Calu3 (cell line): ENCODE measurements at regions not wholly inside any gene's neighbourhood (a gene's known extent, or its start where the extent isn't known, plus 50 kb on each side); places are given as distances from the start of the nearest gene placed in this dataset.

Experiments
- BruUV-seq: library from RNA; stranded (reverse); fragments of 400-500 nt; replicated peaks from 2 replicates; lab custom pipeline; 2021; lab: Mats Ljungman, UMichigan
- CTCF ChIA-PET: fragments of 300-600 bp; sonication (Branson Sonifier 250); formaldehyde crosslinking; loops from one replicate; lab custom pipeline; 2022; ENCODE audit warnings: antibody characterized with exemption; lab: Charles Lee
- DNase-seq: peaks from one replicate; pipeline ENCODE4 v3.0.0; 2022
- H3K27ac Mint-ChIP-seq: one replicate; pipeline ENCODE4 v1.8.0; 2022; ENCODE audit warnings: mixed read lengths; ENCODE audit not compliant: unreplicated experiment
- H3K27me3 Mint-ChIP-seq: one replicate; pipeline ENCODE4 v1.8.0; 2022; ENCODE audit warnings: mixed read lengths; ENCODE audit not compliant: unreplicated experiment
- H3K36me3 Mint-ChIP-seq: one replicate; pipeline ENCODE4 v1.8.0; 2022; ENCODE audit warnings: mild to moderate bottlenecking, moderate library complexity, mixed read lengths; ENCODE audit not compliant: insufficient read depth, unreplicated experiment
- H3K4me1 Mint-ChIP-seq: one replicate; pipeline ENCODE4 v1.8.0; 2022; ENCODE audit warnings: mild to moderate bottlenecking, low read depth, mixed read lengths; ENCODE audit not compliant: unreplicated experiment
- H3K4me3 Mint-ChIP-seq: one replicate; pipeline ENCODE4 v1.8.0; 2022; ENCODE audit warnings: mild to moderate bottlenecking, low read depth, moderate library complexity, mixed read lengths; ENCODE audit not compliant: unreplicated experiment
- H3K9me3 Mint-ChIP-seq: one replicate; pipeline ENCODE4 v1.8.0; 2022; ENCODE audit warnings: low read depth, mixed read lengths; ENCODE audit not compliant: unreplicated experiment
- intact Hi-C: fragments of 100-400 bp; cut with micrococcal nuclease; formaldehyde crosslinking; loops from one replicate; pipeline ENCODE4 v1.10.0; 2022; ENCODE audit not compliant: unreplicated experiment
- TF ChIP-seq, protein P1 (sequence below): fragments of 200-600 bp; IDR thresholded peaks from one replicate; pipeline ENCODE4 v1.8.0; 2022; ENCODE audit warnings: antibody characterized with exemption; ENCODE audit not compliant: unreplicated experiment

DNA sequence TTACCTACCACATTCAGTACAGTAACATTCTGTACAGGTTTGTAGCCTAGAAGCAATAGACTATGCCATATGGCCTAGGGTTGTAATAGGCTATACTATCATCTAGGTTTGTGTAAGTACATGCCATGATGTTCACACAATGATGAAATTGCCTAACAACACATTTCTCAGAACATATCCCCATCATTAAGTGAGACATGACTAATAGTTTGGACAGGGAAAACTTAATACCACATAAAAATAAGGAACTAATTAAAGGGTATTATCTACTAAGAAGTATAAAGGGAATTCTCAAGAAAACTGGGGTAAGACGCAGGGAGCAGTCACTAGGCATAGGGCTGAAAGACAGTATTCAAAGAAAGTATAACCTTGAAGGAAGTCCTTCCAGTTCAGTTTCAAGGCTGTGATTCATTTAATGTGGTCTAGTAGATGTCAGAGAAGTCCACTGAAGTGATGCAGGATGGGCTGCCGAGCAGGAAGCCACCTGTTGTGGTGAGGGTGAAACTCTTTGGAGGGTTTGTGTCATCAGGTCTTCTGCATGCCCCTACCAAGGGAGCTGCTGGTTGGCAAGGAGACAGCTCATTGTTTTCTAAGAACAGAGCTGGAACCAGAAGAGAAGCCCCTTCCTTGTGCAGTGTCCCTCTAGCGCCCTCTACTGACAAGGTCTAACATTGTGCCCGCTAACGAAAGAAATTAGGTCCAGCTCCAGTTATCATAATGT is 122.9 kb downstream of the OLFM4 start:
- Mint-ChIP-seq H3K27ac (no peak overlapping the region), H3K36me3 (no peaks in the 10 kb centered on the region), H3K4me3 (no peak overlapping the region), H3K9me3 (no peaks in the 10 kb centered on the region), H3K27me3 (no peaks in the 10 kb centered on the region), H3K4me1 (no peaks in the 10 kb centered on the region)
- CTCF ChIA-PET: interaction anchor here (0.6 to 1.1 kb wide), 5 partner anchors 18 to 486 kb away, joined by 3 to 11 read pairs (median 3); no protein-coding TSS in a partner anchor
- no TSS peak for BruUV-seq
- TF ChIP-seq, protein P1, sequence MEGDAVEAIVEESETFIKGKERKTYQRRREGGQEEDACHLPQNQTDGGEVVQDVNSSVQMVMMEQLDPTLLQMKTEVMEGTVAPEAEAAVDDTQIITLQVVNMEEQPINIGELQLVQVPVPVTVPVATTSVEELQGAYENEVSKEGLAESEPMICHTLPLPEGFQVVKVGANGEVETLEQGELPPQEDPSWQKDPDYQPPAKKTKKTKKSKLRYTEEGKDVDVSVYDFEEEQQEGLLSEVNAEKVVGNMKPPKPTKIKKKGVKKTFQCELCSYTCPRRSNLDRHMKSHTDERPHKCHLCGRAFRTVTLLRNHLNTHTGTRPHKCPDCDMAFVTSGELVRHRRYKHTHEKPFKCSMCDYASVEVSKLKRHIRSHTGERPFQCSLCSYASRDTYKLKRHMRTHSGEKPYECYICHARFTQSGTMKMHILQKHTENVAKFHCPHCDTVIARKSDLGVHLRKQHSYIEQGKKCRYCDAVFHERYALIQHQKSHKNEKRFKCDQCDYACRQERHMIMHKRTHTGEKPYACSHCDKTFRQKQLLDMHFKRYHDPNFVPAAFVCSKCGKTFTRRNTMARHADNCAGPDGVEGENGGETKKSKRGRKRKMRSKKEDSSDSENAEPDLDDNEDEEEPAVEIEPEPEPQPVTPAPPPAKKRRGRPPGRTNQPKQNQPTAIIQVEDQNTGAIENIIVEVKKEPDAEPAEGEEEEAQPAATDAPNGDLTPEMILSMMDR: peak; percentile 40
- peak; percentile 14 for DNase-seq
- intact Hi-C loops: loop anchor here (10.0 kb wide), 1 partner anchor 187 kb away; no protein-coding TSS in a partner anchor

DNA sequence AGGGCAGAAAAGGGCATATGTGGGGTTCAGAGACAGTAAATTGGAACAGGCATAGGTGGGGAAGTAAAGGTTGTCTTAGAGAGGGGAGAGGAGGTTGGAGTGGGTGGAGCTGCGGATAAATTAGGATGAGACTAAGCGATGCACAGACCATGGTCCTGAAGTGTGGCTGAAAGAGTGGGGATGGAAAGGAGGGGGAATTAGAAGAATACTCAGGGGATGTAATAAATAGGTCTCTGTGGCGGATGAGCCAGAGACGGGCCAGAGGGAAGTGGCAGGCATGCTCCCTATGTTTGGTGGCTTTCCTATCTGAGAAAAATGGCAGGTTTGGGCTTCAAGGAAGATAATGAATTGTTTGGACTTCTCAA is 123.4 kb downstream of the OLFM4 start:
- CTCF ChIA-PET: interaction anchor here (0.8 to 1.1 kb wide), 4 partner anchors 18 to 487 kb away, joined by 3 to 11 read pairs (median 4); no protein-coding TSS in a partner anchor
- no peaks in the 10 kb centered on the region for H3K36me3 Mint-ChIP-seq

DNA sequence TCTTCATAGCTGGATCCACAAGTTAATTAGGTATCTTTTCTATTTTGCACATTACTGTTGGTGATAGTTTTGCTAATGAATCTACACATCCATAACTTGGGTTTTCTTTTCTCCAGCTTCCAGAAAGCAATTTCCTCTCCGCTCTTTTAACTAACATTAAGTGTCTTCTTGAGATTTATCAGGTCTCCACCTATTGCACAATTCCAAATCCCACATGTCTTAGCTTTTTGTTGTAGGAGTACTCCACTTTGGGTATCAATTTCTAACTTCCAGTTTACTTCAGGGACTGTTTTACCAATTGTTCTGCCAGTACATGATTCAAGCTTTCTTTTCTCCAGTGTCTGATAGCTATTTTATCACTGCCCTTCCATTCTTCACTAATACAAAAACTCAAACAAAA is 129.6 kb downstream of the OLFM4 start:
- no peak overlapping the region for H3K27ac Mint-ChIP-seq
- intact Hi-C loops: loop anchor here (10.0 kb wide), 1 partner anchor 193 kb away; no protein-coding TSS in a partner anchor
- TF ChIP-seq, protein P1: no peak
- H3K4me1 Mint-ChIP-seq: no peaks in the 10 kb centered on the region
- DNase-seq: no peak
- BruUV-seq: no TSS peak
- no peak overlapping the region for H3K4me3 Mint-ChIP-seq
- CTCF ChIA-PET: no interaction called here
- no peaks in the 10 kb centered on the region for H3K9me3 Mint-ChIP-seq
- H3K36me3 Mint-ChIP-seq: no peaks in the 10 kb centered on the region
- no peaks in the 10 kb centered on the region for H3K27me3 Mint-ChIP-seq

More for the DNA sequence above, 123.4 kb downstream of the OLFM4 start:
- H3K4me3 Mint-ChIP-seq: no peak overlapping the region
- H3K27me3 Mint-ChIP-seq: no peaks in the 10 kb centered on the region
- intact Hi-C loops: loop anchor here (10.0 kb wide), 1 partner anchor 187 kb away; no protein-coding TSS in a partner anchor
- no peaks in the 10 kb centered on the region for H3K4me1 Mint-ChIP-seq
- DNase-seq: no peak
- TF ChIP-seq, protein P1: no peak
- no peak overlapping the region for H3K27ac Mint-ChIP-seq
- BruUV-seq: no TSS peak
- no peaks in the 10 kb centered on the region for H3K9me3 Mint-ChIP-seq

DNA sequence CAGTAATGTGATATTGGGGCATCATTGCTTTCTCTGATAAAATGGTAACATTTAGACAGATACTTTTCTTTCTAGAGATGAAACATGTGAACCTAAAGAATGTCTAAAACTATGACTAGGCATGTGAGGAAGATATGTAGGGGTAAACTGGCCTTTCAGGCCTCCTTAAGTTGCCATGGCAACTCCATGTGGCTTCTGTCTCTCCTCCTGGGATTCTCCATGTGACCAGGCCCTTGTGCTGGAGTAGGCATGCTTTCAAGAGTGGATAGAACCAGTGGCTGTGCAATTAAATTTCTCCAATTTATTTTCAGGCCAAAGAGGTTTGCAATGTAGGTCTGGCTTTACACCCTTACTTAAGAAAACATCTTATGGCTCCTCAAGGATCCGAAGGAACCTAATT is 130.8 kb downstream of the OLFM4 start:
- Mint-ChIP-seq H3K27me3 (peaks cover 7% of the 10 kb centered on the region), H3K27ac (no peak overlapping the region), H3K4me3 (no peak overlapping the region), H3K4me1 (no peaks in the 10 kb centered on the region), H3K9me3 (no peaks in the 10 kb centered on the region), H3K36me3 (no peaks in the 10 kb centered on the region)
- TF ChIP-seq, protein P1: no peak
- intact Hi-C loops: loop anchor here (10.0 kb wide), 1 partner anchor 195 kb away; no protein-coding TSS in a partner anchor
- CTCF ChIA-PET: no interaction called here
- no peak for DNase-seq
- no TSS peak for BruUV-seq
